CD14-positive monocyte (primary cell): ENCODE measurements at regions not wholly inside any gene's neighbourhood (a gene's known extent, or its start where the extent isn't known, plus 50 kb on each side); places are given as distances from the start of the nearest gene placed in this dataset.

Source experiments
- DNase-seq, 3 donors: peaks; one replicate each; pipeline ENCODE4 v3.0.0-alpha.2; 2011 to 2022
- H2AFZ ChIP-seq: 2 replicates; pipeline ENCODE4 v1.6.0; 2012; ENCODE audit warnings: mild to moderate bottlenecking, low read depth, low read length, inconsistent platforms; ENCODE audit not compliant: insufficient read depth, poor library complexity, severe bottlenecking
- H3K27ac ChIP-seq, 2 donors: 1 replicate in 1 of 2; 2 replicates in 1 of 2; pipeline ENCODE4 v1.5.1; 2012 to 2013; ENCODE audit warnings: low read length in 2 of 2, control low read depth in 1 of 2, inconsistent platforms in 1 of 2, low read depth in 1 of 2, mild to moderate bottlenecking in 1 of 2
- H3K27me3 ChIP-seq, 2 donors: one replicate each; pipeline versions ENCODE4 v1.6.0 to v1.6.1; 2011 to 2013; ENCODE audit warnings: low read length in 2 of 2; ENCODE audit not compliant: control insufficient read depth in 2 of 2, insufficient read depth in 2 of 2
- H3K36me3 ChIP-seq, 2 donors: replicated peaks in 1 of 2; 1 replicate in 1 of 2; 2 replicates in 1 of 2; pipeline versions ENCODE4 v1.5.1 to v1.6.1; 2012 to 2013; ENCODE audit warnings: low read length in 2 of 2, control low read depth in 1 of 2, inconsistent platforms in 1 of 2, mild to moderate bottlenecking in 1 of 2; ENCODE audit not compliant: insufficient read depth in 2 of 2, control insufficient read depth in 1 of 2
- H3K4me1 ChIP-seq, 2 donors: 1 replicate in 1 of 2; 2 replicates in 1 of 2; pipeline versions ENCODE4 v1.5.1 to v1.6.1; 2012 to 2013; ENCODE audit warnings: low read length in 2 of 2, control low read depth in 1 of 2, inconsistent platforms in 1 of 2, mild to moderate bottlenecking in 1 of 2, moderate library complexity in 1 of 2; ENCODE audit not compliant: insufficient read depth in 2 of 2, control insufficient read depth in 1 of 2
- H3K4me2 ChIP-seq: replicated peaks from 2 replicates; pipeline ENCODE3; 2012; ENCODE audit warnings: low read length, moderate library complexity, mild to moderate bottlenecking; ENCODE audit not compliant: poor library complexity, severe bottlenecking; ENCODE audit errors: extremely low read depth
- H3K4me3 ChIP-seq, 3 experiments: fragments of 200-600 bp in 1 of 3; sonication (generic) in 1 of 3; replicated peaks in 1 of 3; 1 replicate in 2 of 3; 2 replicates in 1 of 3; pipeline ENCODE4 v1.5.1; 2011 to 2013; ENCODE audit warnings: low read length in 3 of 3, mild to moderate bottlenecking in 3 of 3, control low read depth in 2 of 3, low read depth in 2 of 3, inconsistent platforms in 1 of 3, moderate library complexity in 1 of 3
- H3K79me2 ChIP-seq: 2 replicates; pipeline ENCODE4 v1.6.0; 2012; ENCODE audit warnings: mild to moderate bottlenecking, control low read depth, inconsistent platforms, low read length, moderate library complexity; ENCODE audit not compliant: insufficient read depth
- H3K9ac ChIP-seq: 2 replicates; pipeline ENCODE4 v1.6.0; 2017; ENCODE audit warnings: low read length, mild to moderate bottlenecking; ENCODE audit not compliant: insufficient read depth, poor library complexity, severe bottlenecking
- H3K9me3 ChIP-seq, 2 donors: replicated peaks in 1 of 2; 1 replicate in 1 of 2; 2 replicates in 1 of 2; pipeline versions ENCODE4 v1.5.1 to v1.6.1; 2012 to 2013; ENCODE audit warnings: low read length in 2 of 2, control low read depth in 1 of 2; ENCODE audit not compliant: control insufficient read depth in 1 of 2, insufficient read depth in 1 of 2
- H4K20me1 ChIP-seq: 2 replicates; pipeline ENCODE4 v1.6.0; 2012; ENCODE audit warnings: mild to moderate bottlenecking, low read length, control low read depth, moderate library complexity; ENCODE audit not compliant: insufficient read depth
- H3K27ac Mint-ChIP-seq, 7 donors: one replicate each; pipeline ENCODE4 v1.8.0; 2020; ENCODE audit warnings: mild to moderate bottlenecking in 7 of 7, mixed read lengths in 7 of 7, moderate library complexity in 6 of 7, inconsistent platforms in 2 of 7
- H3K27me3 Mint-ChIP-seq, 3 donors: one replicate each; pipeline ENCODE4 v1.8.0; 2021 to 2022; ENCODE audit warnings: low read depth in 3 of 3, mild to moderate bottlenecking in 3 of 3, mixed read lengths in 3 of 3, moderate library complexity in 3 of 3, inconsistent platforms in 1 of 3
- H3K36me3 Mint-ChIP-seq, 2 donors: one replicate each; pipeline ENCODE4 v1.8.0; 2020; ENCODE audit warnings: mixed read lengths in 2 of 2, inconsistent platforms in 1 of 2, mild to moderate bottlenecking in 1 of 2
- H3K4me1 Mint-ChIP-seq: one replicate; pipeline ENCODE4 v1.8.0; 2020; ENCODE audit warnings: mild to moderate bottlenecking, mixed read lengths
- H3K4me3 Mint-ChIP-seq, 2 donors: one replicate each; pipeline ENCODE4 v1.8.0; 2020; ENCODE audit warnings: mild to moderate bottlenecking in 2 of 2, mixed read lengths in 2 of 2, moderate library complexity in 1 of 2
- H3K9me3 Mint-ChIP-seq, 7 donors: one replicate each; pipeline ENCODE4 v1.8.0; 2020 to 2022; ENCODE audit warnings: mixed read lengths in 7 of 7, mild to moderate bottlenecking in 6 of 7, moderate library complexity in 6 of 7, inconsistent platforms in 2 of 7
- WGBS: methylation state at CpG from one replicate; pipeline ENCODE4 v1.1.5; 2013; ENCODE audit warnings: missing lambda C conversion rate; ENCODE audit not compliant: insufficient coverage; 5-methylcytosine and 5-hydroxymethylcytosine counted together
- intact Hi-C, 2 donors: fragments of 100-400 bp; cut with micrococcal nuclease; formaldehyde crosslinking; loops; one replicate each; pipeline versions ENCODE4 v1.15.0 to v1.15.1; 2023
- TF ChIP-seq, protein P1 (sequence below): fragments of 200-600 bp; IDR thresholded peaks from one replicate; pipeline ENCODE4 v1.8.0; 2022; ENCODE audit warnings: antibody characterized with exemption, mild to moderate bottlenecking

DNA sequence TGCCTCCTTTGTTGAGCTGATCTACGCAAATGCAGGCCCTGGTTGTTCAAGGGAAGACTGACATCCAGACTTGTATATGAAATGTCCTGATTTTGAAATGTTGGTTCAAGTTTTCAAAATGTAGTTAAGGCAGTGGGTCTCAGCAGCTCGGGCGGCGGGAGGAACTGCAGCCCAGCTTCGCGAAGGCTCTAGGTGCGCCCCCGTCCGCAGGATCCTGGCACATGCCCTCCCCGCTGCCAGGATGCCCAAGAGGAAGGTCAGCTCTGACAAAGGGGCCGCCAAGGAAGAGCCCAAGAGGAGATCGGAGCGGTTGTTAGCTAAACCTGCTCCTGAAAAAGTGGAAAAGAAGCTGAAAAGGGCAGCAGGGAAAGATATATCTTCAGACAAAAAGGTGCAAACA is 1310.1 kb downstream of the ADGRL3 start:
- intact Hi-C loops = no loop called here
- peaks cover 5 to 7% of the 10 kb centered on the region in 2 donors for H3K9me3 ChIP-seq

DNA sequence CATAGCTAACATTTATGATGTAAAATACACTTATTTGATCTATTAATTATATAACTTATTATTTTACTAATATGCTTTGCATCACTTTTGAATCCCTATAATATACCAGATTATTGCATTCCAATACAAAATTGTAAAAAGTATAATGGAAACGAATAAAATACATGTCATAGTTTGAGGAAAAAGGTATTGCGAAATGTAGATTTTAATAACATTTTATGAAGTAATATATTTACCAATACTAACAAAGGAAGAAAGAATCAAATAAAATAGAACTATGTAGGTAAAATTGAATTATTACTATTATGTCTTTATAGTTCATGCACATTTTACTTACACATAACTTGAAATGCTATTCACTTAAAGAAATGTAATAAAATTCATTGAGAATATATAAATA is 1300.2 kb downstream of the ADGRL3 start:
- H3K4me1 Mint-ChIP-seq = no peaks in the 10 kb centered on the region
- H4K20me1 ChIP-seq = no peaks in the 10 kb centered on the region
- H3K27me3 ChIP-seq = no peaks in the 10 kb centered on the region
- no peaks in the 10 kb centered on the region for H3K27me3 Mint-ChIP-seq
- H3K27ac ChIP-seq = no peak overlapping the region
- no peak for DNase-seq
- H3K36me3 ChIP-seq = no peaks in the 10 kb centered on the region
- peaks cover 0 to 2% (median 0%) of the 10 kb centered on the region in 7 donors for H3K9me3 Mint-ChIP-seq
- no CpG with 5 or more reads among the region's 2 CpGs for WGBS
- no peak overlapping the region for H3K4me2 ChIP-seq
- no peaks in the 10 kb centered on the region for H3K79me2 ChIP-seq
- H3K9me3 ChIP-seq = no peaks in the 10 kb centered on the region
- intact Hi-C loops = no loop called here
- H3K9ac ChIP-seq = no peak overlapping the region
- no peaks in the 10 kb centered on the region for H3K4me1 ChIP-seq
- H3K4me3 Mint-ChIP-seq = no peak overlapping the region
- H3K4me3 ChIP-seq = no peak overlapping the region
- TF ChIP-seq, protein P1, sequence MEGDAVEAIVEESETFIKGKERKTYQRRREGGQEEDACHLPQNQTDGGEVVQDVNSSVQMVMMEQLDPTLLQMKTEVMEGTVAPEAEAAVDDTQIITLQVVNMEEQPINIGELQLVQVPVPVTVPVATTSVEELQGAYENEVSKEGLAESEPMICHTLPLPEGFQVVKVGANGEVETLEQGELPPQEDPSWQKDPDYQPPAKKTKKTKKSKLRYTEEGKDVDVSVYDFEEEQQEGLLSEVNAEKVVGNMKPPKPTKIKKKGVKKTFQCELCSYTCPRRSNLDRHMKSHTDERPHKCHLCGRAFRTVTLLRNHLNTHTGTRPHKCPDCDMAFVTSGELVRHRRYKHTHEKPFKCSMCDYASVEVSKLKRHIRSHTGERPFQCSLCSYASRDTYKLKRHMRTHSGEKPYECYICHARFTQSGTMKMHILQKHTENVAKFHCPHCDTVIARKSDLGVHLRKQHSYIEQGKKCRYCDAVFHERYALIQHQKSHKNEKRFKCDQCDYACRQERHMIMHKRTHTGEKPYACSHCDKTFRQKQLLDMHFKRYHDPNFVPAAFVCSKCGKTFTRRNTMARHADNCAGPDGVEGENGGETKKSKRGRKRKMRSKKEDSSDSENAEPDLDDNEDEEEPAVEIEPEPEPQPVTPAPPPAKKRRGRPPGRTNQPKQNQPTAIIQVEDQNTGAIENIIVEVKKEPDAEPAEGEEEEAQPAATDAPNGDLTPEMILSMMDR = no peak
- H3K27ac Mint-ChIP-seq = no peak overlapping the region
- no peaks in the 10 kb centered on the region for H3K36me3 Mint-ChIP-seq
- H2AFZ ChIP-seq = no peak overlapping the region

More for the DNA sequence above, 1310.1 kb downstream of the ADGRL3 start:
- TF ChIP-seq, protein P1 = no peak
- H3K9ac ChIP-seq = no peak overlapping the region
- H3K36me3 Mint-ChIP-seq = no peaks in the 10 kb centered on the region
- H2AFZ ChIP-seq = no peak overlapping the region
- peaks cover 5 to 14% (median 10%) of the 10 kb centered on the region in 7 donors for H3K9me3 Mint-ChIP-seq
- H3K4me3 ChIP-seq = no peak overlapping the region
- H3K27ac ChIP-seq = no peak overlapping the region
- H3K27me3 ChIP-seq = no peaks in the 10 kb centered on the region
- WGBS = over 99% methylated on average over 12 of the region's 13 CpGs
- H3K79me2 ChIP-seq = no peaks in the 10 kb centered on the region
- no peak overlapping the region for H3K4me3 Mint-ChIP-seq
- H3K36me3 ChIP-seq = no peaks in the 10 kb centered on the region
- no peak overlapping the region for H3K4me2 ChIP-seq
- H3K27me3 Mint-ChIP-seq = peaks cover 0 to 2% (median 0%) of the 10 kb centered on the region in 3 donors
- no peak overlapping the region for H3K27ac Mint-ChIP-seq
- no peaks in the 10 kb centered on the region for H4K20me1 ChIP-seq
- H3K4me1 Mint-ChIP-seq = peaks cover 3% of the 10 kb centered on the region
- DNase-seq = no peak
- H3K4me1 ChIP-seq = no peaks in the 10 kb centered on the region
